ENCODE measurements at regions not wholly inside any gene's neighbourhood (a gene's known extent, or its start where the extent isn't known, plus 50 kb on each side); places are given as distances from the start of the nearest gene placed in this dataset.
A peak's percentile ranks its signal among the peaks of the same experiment; 100 is the strongest.

DNA sequence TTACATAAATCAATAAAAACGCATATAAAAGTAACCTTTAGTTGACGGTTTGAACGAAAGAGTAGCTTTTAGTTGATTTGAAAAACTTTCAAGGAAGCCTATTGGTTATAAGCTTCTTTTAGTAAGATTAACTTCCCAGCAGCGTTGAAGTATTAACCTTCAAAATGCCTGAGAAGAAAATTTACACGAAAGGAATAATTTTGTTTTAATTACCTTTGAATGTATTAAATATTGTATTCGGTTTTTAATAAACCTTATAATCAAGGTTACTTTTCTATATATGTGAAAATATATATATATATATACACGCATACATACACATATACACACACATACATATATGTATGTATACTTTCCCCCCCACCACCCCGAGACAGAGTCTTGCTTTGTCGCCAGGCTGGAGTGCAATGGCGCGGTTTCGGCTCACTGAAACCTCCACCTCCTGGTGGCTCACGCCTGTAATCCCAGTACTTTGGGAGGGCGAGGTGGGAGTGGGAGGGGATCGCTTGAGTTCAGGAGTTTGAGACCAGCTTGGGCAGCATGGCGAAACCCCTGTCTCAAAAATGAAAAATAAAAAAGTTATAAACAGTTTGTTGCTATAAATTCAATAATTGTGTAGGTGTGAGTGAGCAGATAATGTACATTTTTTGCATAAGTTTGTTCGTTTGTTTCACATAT is 57.6 kb upstream of the EZH2 start (continued):
- TF ChIP-seq, protein P1, sequence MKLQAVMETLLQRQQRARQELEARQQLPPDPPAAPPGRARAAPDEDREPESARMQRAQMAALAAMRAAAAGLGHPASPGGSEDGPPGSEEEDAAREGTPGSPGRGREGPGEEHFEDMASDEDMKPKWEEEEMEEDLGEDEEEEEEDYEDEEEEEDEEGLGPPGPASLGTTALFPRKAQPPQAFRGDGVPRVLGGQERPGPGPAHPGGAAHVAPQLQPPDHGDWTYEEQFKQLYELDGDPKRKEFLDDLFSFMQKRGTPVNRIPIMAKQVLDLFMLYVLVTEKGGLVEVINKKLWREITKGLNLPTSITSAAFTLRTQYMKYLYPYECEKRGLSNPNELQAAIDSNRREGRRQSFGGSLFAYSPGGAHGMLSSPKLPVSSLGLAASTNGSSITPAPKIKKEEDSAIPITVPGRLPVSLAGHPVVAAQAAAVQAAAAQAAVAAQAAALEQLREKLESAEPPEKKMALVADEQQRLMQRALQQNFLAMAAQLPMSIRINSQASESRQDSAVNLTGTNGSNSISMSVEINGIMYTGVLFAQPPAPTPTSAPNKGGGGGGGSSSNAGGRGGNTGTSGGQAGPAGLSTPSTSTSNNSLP (IDR thresholded peaks at IDR 0.05; ENCODE audit: low read depth, low read length), result 0 out of 2 replicates have a peak, but pooled peaks have one; percentile 3
- no peak for TF ChIP-seq NBN (conservative IDR thresholded peaks at IDR 0.05)
- TF ChIP-seq KDM6A (CRISPR knock-in tag; IDR thresholded peaks at IDR 0.05; ENCODE audit: low read depth), result no peak
- no peak for TF ChIP-seq ZNF12 (CRISPR knock-in tag; IDR thresholded peaks at IDR 0.05)
- no peak for TF ChIP-seq ZNF451 (CRISPR knock-in tag; IDR thresholded peaks at IDR 0.05)
- peak; percentile 31; the same call in 1 of the 2 replicates for TF ChIP-seq SAP130 (CRISPR knock-in tag; IDR thresholded peaks at IDR 0.05; ENCODE audit: low read depth)
- TF ChIP-seq HES4 (CRISPR knock-in tag; IDR thresholded peaks at IDR 0.05; ENCODE audit: borderline replicate concordance), result no peak
- no peak for TF ChIP-seq SMAD3 (CRISPR knock-in tag; IDR thresholded peaks at IDR 0.05)
- no peak for TF ChIP-seq MXD4 (CRISPR knock-in tag; IDR thresholded peaks at IDR 0.05)
- TF ChIP-seq NFKB2 (CRISPR knock-in tag; IDR thresholded peaks at IDR 0.05; ENCODE audit: borderline replicate concordance), result no peak
- 0 out of 2 replicates have a peak, but pooled peaks have one; percentile 9 for TF ChIP-seq FOSL2 (CRISPR knock-in tag; IDR thresholded peaks at IDR 0.05)
- TF ChIP-seq MTA3 (CRISPR knock-in tag; IDR thresholded peaks at IDR 0.05), result no peak
- peak; percentile 67 for TF ChIP-seq YY1 (IDR thresholded peaks at IDR 0.05; ENCODE audit: insufficient read depth, insufficient replicate concordance, low read depth, low read length)
- TF ChIP-seq CHD4 (IDR thresholded peaks at IDR 0.05; ENCODE audit: borderline replicate concordance, low read length), result peak; percentile 45; the same call in 1 of the 2 replicates
- no peak for TF ChIP-seq FOXJ3 (CRISPR knock-in tag; IDR thresholded peaks at IDR 0.05; ENCODE audit: borderline replicate concordance)
- 0 out of 2 replicates have a peak, but pooled peaks have one; percentile 59 for TF ChIP-seq ZMYM2 (CRISPR knock-in tag; IDR thresholded peaks at IDR 0.05)
- TF ChIP-seq, protein P2, sequence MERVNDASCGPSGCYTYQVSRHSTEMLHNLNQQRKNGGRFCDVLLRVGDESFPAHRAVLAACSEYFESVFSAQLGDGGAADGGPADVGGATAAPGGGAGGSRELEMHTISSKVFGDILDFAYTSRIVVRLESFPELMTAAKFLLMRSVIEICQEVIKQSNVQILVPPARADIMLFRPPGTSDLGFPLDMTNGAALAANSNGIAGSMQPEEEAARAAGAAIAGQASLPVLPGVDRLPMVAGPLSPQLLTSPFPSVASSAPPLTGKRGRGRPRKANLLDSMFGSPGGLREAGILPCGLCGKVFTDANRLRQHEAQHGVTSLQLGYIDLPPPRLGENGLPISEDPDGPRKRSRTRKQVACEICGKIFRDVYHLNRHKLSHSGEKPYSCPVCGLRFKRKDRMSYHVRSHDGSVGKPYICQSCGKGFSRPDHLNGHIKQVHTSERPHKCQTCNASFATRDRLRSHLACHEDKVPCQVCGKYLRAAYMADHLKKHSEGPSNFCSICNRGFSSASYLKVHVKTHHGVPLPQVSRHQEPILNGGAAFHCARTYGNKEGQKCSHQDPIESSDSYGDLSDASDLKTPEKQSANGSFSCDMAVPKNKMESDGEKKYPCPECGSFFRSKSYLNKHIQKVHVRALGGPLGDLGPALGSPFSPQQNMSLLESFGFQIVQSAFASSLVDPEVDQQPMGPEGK (CRISPR knock-in tag; IDR thresholded peaks at IDR 0.05), result peak; percentile 37; the same call in 1 of the 2 replicates
- TF ChIP-seq ZFP36L1 (CRISPR knock-in tag; IDR thresholded peaks at IDR 0.05), result no peak
- TF ChIP-seq ZNF644 (CRISPR knock-in tag; IDR thresholded peaks at IDR 0.05; ENCODE audit: low read depth), result peak; percentile 38; the same call in 1 of the 2 replicates
- TF ChIP-seq, protein P3, sequence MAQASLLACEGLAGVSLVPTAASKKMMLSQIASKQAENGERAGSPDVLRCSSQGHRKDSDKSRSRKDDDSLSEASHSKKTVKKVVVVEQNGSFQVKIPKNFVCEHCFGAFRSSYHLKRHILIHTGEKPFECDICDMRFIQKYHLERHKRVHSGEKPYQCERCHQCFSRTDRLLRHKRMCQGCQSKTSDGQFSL (CRISPR knock-in tag; IDR thresholded peaks at IDR 0.05), result 0 out of 2 replicates have a peak, but pooled peaks have one; percentile 56
- no peak for TF ChIP-seq ZNF510 (CRISPR knock-in tag; IDR thresholded peaks at IDR 0.05; ENCODE audit: low read depth)
- TF ChIP-seq, protein P4, sequence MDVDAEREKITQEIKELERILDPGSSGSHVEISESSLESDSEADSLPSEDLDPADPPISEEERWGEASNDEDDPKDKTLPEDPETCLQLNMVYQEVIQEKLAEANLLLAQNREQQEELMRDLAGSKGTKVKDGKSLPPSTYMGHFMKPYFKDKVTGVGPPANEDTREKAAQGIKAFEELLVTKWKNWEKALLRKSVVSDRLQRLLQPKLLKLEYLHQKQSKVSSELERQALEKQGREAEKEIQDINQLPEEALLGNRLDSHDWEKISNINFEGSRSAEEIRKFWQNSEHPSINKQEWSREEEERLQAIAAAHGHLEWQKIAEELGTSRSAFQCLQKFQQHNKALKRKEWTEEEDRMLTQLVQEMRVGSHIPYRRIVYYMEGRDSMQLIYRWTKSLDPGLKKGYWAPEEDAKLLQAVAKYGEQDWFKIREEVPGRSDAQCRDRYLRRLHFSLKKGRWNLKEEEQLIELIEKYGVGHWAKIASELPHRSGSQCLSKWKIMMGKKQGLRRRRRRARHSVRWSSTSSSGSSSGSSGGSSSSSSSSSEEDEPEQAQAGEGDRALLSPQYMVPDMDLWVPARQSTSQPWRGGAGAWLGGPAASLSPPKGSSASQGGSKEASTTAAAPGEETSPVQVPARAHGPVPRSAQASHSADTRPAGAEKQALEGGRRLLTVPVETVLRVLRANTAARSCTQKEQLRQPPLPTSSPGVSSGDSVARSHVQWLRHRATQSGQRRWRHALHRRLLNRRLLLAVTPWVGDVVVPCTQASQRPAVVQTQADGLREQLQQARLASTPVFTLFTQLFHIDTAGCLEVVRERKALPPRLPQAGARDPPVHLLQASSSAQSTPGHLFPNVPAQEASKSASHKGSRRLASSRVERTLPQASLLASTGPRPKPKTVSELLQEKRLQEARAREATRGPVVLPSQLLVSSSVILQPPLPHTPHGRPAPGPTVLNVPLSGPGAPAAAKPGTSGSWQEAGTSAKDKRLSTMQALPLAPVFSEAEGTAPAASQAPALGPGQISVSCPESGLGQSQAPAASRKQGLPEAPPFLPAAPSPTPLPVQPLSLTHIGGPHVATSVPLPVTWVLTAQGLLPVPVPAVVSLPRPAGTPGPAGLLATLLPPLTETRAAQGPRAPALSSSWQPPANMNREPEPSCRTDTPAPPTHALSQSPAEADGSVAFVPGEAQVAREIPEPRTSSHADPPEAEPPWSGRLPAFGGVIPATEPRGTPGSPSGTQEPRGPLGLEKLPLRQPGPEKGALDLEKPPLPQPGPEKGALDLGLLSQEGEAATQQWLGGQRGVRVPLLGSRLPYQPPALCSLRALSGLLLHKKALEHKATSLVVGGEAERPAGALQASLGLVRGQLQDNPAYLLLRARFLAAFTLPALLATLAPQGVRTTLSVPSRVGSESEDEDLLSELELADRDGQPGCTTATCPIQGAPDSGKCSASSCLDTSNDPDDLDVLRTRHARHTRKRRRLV (CRISPR knock-in tag; IDR thresholded peaks at IDR 0.05), result peak; percentile 98
- no peak for TF ChIP-seq ZNF530 (CRISPR knock-in tag; IDR thresholded peaks at IDR 0.05; ENCODE audit: low read depth)
